ENCODE measurements at regions not wholly inside any gene's neighbourhood (a gene's known extent, or its start where the extent isn't known, plus 50 kb on each side); places are given as distances from the start of the nearest gene placed in this dataset.

GRCh38 chr17:13405807-13406206, 195.9 kb downstream of the HS3ST3A1 start:
- DNase-seq (ENCODE audit: extremely low read depth, low read depth), result no peak
- no peak for TF ChIP-seq CTCF (IDR thresholded peaks at IDR 0.05; ENCODE audit: low read depth, low read length)

GRCh38 chr17:13405080-13405479, 196.6 kb downstream of the HS3ST3A1 start:
- TF ChIP-seq CTCF (IDR thresholded peaks at IDR 0.05; ENCODE audit: low read depth, low read length), result no peak
- DNase-seq (ENCODE audit: extremely low read depth, low read depth), result no peak

- TF ChIP-seq CTCF (IDR thresholded peaks at IDR 0.05; ENCODE audit: low read depth, low read length), result no peak
- DNase-seq (ENCODE audit: extremely low read depth, low read depth), result no peak
Observed at GRCh38 chr17:13403982-13404946, 197.5 kb downstream of the HS3ST3A1 start.

- DNase-seq (ENCODE audit: extremely low read depth, low read depth), result no peak
- TF ChIP-seq CTCF (IDR thresholded peaks at IDR 0.05; ENCODE audit: low read depth, low read length), result no peak
Observed at GRCh38 chr17:13400491-13400890, 201.2 kb downstream of the HS3ST3A1 start.

GRCh38 chr17:13398853-13399252, 202.9 kb downstream of the HS3ST3A1 start:
- no peak for DNase-seq (ENCODE audit: extremely low read depth, low read depth)
- no peak for TF ChIP-seq CTCF (IDR thresholded peaks at IDR 0.05; ENCODE audit: low read depth, low read length)

GRCh38 chr17:13398091-13398490, 203.6 kb downstream of the HS3ST3A1 start:
- no peak for TF ChIP-seq CTCF (IDR thresholded peaks at IDR 0.05; ENCODE audit: low read depth, low read length)
- no peak for DNase-seq (ENCODE audit: extremely low read depth, low read depth)

GRCh38 chr17:13395862-13396261, 205.9 kb downstream of the HS3ST3A1 start:
- DNase-seq (ENCODE audit: extremely low read depth, low read depth), result peak; percentile 35
- no peak for TF ChIP-seq CTCF (IDR thresholded peaks at IDR 0.05; ENCODE audit: low read depth, low read length)
